ENCODE measurements at regions not wholly inside any gene's neighbourhood (a gene's known extent, or its start where the extent isn't known, plus 50 kb on each side); places are given as distances from the start of the nearest gene placed in this dataset.

DNA sequence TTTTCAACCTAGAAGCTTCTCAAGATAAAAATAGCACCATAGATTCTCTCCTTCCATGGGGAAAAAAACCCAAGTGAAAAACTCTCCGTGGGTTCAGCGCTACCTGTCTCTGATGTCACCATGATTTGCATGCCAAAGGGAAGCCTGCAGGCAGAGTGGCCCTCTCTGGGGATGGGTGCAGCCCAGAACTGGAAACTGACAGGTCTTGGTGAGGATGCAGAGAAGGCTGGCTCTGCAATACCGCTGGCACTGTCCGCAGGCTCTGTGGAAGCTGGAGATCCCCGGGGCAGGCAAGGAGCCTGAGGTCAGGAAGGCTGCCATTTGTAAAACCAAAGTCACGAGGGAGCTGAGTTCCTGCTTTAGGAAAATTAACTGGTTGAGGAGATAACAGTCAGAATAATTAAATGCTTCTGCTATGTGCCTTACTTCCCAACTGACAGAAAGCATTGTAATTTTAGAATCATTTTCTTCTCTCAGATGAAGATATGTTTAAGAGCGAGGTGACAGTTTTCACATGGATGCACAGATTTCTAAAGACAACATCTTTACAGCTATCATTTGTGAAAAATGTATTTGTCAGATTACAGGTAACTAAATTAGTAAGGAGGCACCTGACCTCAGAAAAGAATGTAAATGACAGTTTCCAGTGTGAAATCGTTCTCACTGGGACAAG lies 731.5 kb upstream of the FZD8 start:
- DNase-seq (ENCODE audit: low spot score), result no peak

DNA sequence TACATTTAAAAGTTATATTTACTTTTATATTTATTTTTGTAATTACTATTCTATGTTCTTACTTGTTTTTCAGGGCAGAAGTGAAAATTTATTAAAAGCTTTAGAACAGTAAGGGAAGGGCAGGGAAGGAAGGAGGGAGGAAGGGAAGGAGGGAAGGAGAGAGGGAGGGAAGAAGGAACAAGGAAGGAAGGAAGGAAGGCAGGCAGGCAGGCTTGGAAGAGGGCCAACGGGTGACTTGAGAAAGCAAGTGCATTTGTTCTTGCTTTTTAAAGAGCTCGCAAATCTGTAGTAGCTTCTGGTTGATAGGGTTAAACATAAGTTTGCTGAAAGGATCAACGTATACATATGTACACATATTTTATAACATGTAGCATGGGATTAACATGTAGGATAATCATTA lies 725.3 kb upstream of the FZD8 start:
- no peak for DNase-seq (ENCODE audit: low spot score)

DNA sequence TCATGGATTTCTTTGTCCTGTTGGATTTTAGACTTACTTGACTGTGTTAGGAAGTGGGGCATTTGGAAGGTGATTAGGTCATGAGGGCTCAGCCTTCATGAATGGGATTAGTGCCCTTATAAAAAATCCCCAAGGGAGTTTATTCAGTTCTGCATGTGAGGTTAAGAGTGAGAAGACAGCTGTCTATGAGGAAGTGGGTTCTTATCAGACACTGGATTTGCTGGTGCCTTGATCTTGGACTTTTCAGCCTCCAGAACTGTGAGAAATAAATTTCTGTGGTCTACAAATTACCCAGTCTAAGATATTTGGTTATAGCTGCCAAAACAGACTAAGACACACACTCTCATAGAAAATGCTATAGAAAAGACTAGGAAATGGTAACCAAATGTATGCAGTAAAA lies 724.7 kb upstream of the FZD8 start:
- DNase-seq (ENCODE audit: low spot score), result no peak

DNA sequence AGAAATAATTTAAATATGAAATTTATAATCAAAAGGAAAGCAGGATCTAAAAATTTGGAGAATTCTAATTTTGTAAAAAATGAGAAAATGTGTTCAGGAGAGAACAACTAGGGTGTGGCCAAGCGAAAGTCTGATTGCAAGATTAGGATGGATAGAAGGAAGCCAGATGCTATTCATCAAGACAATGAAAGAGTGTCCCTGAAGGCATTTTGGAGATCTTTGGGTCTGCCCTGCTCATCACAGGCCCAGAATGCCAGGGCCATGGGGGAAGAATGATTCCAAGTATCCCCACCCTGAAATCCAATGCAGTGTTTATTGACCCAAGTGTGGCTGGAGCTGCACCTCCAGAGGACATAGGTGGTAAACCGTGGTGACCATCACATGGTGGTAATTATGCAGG lies 724.0 kb upstream of the FZD8 start:
- no peak for DNase-seq (ENCODE audit: low spot score)

DNA sequence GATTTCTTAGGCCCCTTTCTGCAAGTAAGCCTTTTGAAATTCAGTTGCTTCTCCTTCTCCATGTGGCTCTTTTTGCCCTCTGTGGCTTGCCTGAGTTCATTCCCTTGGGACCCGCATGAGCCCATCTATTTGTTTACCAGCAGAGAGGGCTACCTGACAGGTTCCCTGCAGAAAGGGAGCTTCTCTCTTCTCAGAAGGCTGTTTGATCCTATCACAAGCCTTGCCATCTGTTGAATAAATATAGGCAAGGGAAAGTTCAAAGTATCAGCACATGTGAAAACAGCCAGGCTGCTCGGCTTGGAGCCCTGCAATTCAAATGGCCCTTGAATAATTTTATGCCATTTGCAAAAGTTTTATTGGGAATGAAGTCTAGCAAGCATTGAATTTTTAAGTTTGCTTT lies 720.2 kb upstream of the FZD8 start:
- no peak for DNase-seq (ENCODE audit: low spot score)

DNA sequence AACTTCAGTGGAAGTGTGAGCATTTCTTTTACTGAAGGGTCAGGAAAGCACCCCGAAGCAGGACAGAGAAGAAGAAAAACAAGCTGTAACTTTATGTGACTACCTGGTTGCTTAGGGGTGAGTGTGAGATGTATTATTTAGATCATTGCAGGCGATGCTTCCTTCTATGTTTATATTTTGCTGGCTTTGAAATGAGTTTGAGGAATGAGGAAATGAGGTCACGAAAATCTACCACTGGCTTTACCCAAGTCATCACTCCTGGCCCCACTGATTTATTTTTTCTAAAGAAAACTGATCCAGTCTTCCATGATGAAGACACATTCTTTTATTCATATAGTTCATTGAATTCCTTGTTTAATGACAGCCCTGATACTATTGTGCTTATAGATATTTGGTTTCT lies 716.6 kb upstream of the FZD8 start:
- no peak for DNase-seq (ENCODE audit: low spot score)

DNA sequence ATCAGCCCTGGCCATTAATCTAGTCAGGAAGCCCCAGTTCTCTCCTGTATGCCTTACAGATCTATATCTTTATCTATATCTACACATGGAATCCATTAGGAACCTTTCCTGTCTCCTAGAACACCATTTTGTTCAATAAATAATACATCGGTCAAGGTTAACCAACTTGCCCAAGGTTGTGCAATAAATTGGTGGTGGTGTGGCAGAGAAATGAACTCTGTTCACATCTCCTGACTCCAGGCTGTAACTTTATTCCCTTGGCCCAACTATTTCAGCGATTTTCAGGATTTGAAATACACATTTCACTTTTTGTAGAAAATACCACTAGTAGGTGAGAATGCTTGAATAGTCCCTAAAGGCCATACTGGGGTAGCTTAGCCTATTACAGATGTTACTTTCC lies 712.5 kb upstream of the FZD8 start:
- no peak for DNase-seq (ENCODE audit: low spot score)

DNA sequence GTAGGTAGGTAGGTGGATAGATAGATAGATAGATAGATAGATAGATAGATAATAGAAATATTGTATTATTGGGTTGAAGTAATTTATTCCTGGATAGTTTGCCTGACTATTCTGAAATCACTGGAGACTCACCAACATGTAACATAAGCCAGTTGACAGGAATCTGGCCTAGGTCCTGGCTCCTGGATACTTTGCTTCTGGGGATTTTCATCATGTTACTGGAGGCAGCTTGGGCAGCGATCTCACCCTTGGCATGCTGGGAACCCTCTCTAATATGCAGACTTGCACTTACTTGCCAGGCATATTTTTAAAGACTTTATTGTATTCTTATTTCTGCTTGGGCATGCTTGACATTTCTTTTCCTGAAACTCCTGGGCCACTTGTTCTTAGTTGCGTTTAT lies 709.1 kb upstream of the FZD8 start:
- DNase-seq (ENCODE audit: low spot score), result no peak

DNA sequence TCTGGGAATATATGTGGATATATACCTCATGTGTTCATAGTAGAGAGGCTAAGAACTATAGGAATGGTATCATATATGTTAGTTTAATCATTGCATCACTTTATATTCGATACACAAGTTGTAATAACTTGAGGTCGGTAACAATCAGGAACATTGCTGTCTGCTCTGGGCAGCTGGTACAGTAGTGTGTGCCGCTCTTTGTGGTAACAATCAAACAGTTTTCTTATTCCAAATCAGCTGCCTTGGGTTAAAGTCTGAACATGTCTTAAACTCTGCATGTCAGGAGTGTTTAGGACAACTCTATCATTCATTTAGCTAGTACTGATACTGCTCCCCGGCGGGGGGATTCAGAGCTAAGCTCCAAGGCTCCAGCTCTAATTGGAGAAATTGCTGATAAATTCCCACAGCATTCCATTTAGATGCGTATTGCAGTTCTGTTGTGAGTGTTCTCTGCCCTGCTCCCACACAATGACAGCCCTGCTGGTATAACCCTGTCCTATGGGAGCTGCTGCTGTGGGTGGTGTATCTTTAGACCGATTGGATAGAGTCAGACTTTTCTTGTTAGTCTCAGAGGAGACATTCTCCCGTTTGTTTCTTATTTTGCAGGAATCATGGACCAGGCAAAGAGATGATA lies 707.5 kb upstream of the FZD8 start:
- DNase-seq (ENCODE audit: low spot score), result peak; percentile 87

DNA sequence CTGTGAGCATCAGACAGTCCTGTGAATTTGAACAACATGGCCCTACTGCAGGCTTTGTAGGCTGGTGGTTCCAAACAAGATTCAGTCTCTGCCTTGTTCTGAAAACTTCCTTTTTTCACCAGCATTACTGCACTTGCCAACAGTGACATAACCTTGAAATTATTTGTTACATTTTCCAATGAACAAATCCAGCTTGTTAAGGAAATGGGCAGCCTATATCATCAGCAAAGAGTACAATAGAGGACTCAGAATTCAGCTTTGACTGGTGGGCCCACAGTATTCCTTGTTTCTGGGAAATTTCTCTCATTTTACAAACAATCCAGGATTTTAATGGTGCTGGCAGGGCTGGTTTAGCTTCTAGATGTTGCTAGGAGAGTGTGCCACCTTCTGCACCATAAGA lies 703.7 kb upstream of the FZD8 start:
- DNase-seq (ENCODE audit: low spot score), result peak; percentile 10

DNA sequence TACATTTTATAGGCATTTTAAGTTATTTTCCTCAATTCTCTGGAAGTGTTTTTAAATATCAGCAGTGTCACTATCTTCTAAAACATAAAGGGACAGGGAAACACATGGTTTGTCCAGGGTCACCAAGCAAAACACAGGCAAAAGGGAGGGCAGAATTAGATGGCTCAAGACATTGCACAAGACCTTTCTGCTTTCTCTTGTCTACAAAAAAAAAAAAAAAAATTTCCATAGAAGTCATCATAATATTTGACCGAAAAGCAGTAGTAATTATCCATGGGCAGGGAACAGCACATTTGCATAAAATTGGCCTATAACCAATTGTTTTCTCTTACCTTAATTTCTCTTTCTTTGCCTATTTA lies 703.1 kb upstream of the FZD8 start:
- no peak for DNase-seq (ENCODE audit: low spot score)

DNA sequence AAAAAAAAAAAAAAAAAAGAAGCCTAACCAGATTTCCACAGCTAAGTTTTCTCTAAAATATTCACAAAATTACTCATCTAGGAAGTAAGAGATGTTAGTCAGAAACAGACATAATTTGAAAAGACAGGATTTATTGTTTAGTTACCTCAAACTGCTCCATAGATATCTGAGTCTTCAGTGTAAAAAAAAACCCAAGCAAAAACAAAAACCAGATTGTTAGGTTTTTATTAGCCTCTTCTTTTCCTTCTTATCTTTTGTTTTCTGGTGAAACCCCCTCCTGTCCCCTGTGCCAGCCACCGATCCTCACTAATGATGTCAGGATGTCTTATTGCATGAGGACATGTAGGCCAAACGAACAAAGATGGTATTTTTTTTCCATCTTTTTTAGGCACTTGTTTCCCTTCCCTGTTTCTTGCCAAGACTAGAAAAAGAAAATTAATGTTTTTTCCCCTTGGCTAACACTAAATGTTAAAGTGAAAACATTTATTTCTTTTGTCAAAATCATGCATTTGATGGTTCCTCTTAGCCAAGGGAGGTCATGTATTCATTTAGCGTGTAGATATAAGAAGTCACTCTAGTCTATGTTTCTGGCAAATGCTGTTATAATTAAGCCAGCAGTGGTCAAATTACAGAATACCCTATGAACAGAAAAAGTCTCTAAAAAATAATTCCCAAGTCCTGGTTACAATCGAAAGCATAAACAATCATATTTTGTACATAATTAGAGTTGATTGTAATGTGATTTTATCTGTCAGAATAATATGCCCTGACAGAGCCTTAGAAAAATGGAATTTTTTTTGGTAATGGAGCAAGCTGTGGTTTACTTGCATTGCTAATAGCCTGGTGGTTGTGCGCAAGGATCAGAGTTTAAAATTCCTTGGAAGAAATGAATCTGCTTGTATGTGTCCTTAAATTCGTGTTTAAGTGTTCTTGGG lies 702.4 kb upstream of the FZD8 start:
- DNase-seq (ENCODE audit: low spot score), result peak; percentile 24

DNA sequence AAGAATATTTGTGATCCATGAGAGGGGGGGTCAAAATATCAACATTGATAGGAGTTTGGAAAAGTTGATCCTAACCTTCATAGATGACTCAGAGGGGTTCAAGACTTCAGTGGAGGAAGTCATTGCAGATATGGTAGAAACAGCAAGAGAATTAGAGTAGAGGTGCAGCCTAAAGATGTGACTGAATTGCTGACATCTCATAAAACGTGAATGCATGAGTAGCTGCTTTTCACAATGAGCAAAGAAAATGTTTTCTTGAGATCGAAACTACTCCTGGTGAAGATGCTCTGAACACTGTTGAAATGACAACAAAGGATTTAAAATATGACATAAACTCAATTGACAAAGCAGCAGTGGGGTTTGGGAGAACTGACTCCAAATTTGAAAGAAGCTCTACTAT lies 700.7 kb upstream of the FZD8 start:
- DNase-seq (ENCODE audit: low spot score), result no peak

DNA sequence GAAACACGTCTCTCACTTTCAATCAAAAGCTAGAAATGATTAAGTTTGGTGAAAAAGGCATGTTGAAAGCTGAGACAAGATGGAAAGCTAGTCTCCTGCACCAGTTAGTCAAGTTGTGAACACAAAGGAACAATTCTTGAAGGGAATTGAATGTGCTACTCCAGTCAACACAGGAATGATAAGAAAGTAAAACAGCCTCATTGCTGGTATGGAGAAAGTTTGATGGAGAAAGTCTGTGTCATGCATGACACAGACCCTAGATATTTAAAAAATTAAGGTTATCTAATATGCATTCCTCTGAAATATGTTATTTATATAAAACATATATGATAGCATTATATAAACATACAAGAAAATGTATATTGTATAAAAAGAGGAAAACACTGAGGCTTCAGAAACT lies 699.4 kb upstream of the FZD8 start:
- no peak for DNase-seq (ENCODE audit: low spot score)

DNA sequence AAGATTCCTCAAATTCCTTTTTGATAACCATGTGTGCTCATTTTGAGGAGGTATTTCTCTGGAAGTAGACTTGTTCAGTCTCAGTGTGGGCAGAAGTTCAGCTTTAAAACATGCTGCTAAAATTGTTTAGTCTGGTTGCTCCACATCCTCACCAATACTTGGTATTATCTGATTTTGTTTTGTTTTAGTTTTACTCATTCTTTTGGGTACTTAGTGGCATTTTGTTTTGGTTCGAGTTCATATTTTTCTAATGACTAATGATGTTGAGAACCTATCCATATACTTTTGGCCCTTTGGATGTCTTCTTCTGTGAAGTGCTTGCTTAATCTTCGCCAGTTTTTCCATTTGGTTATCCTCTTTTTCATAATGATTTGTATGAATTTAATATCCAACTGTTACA lies 694.2 kb upstream of the FZD8 start:
- DNase-seq (ENCODE audit: low spot score), result peak; percentile 59

DNA sequence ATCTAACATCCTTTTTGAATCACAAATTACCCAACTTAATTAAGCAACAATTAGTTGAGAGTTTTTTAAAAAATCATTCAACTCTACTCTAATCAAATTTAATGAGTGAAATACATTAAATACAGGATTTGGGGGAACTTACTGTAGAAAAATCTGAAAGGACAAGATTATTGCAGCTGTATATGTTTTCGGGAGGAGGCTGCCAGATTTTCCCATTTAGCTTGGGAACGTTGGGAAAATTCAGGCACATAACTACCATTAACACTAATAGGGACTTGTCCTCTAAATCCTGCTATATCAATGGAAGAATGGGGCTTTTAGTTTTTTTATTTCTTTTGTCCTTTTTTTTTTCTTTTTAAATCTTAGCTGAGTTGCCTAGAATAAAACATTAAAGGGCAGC lies 691.4 kb upstream of the FZD8 start:
- DNase-seq (ENCODE audit: low spot score), result no peak

DNA sequence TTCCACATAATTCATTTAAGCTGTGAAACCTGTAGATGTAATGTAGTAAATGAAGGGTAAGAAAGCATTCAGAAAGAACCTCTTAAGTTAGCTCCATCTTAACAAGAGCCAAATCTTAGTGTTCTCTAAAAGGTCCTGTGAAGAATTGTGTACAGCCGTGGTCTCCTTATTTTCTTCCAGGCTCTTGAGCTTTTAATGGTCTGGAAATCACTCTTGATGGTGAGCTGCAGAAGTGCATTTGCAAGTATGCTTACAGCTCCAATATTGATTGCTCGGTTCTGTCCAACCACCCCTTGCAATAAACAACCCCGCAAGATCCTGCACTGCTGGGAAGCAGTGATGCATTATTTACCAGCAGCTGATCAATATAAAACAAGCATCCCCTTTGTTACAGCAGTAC lies 690.8 kb upstream of the FZD8 start:
- no peak for DNase-seq (ENCODE audit: low spot score)

DNA sequence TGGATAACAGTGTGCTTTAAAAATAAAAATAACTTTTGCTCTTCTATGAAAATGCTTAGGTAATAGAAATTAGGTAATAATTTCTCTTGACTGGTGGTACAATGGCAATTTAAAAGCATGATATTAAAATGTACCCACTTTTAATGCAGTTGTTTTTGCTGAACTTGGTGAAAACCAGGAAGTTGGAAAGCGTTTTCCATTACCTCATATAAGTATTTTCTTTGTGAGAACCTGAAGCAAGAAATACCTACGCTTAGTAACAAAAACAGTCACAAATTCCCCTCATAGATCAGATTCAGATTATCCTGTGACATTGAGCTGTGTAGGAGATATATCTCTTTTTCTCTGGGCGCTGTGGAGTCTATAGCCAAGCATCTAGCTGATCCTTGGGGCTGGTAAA lies 689.0 kb upstream of the FZD8 start:
- DNase-seq (ENCODE audit: low spot score), result no peak

DNA sequence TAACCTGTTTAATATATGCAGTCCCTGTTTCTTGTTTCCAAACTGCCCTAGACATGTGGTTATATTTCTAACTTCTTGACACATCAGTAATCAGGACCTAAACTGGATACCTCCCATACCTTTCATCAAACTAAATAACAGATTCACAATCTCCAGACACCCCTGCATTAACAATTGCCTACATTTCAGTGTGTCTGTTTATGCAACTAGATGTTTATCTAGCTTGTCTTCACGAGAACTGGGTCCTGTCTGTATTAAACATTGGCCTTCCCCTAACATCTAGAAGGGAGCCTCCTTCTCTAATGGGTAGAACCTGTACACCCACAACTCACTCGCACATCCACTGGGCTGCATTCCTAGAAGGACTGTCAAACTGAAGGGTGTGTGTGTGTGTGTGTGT lies 683.7 kb upstream of the FZD8 start:
- no peak for DNase-seq (ENCODE audit: low spot score)

DNA sequence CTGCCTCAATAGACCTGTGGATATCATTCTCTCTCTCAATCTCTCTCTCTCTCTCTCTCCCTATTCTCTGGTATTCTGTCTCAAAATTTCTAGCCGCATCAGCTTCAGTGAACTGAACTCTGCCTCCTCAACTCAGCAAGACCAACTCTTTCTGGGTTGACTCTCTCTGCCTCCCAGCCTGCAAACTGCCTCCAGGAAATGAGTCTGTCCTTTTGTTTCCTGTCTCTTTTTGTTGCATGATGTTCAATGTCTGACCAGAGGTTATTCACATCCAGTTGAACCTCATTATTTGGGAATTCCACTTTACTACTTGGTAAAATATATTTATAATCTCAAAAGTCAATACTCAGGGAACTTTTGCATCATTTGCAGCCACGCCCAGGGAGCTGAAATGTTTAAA lies 682.7 kb upstream of the FZD8 start:
- DNase-seq (ENCODE audit: low spot score), result no peak

DNA sequence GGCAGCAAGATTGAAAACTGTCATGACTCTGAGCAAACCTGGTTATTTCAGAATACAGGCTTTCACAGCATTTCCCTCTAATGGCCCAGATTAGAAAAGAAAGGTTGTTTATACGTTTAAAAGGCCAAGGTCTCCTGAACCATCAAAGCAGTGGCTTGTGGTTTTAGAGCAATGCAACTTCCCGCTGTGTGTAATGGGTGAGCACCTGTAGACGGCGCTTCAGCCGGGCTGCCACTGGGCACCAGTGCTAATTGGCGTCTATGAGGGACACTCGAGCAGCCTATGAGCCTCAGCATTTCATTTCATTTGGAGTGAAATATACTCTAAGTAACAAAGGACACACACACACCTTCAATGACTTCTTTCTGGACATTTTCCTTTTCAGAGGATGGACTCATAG lies 671.0 kb upstream of the FZD8 start:
- DNase-seq (ENCODE audit: low spot score), result no peak

DNA sequence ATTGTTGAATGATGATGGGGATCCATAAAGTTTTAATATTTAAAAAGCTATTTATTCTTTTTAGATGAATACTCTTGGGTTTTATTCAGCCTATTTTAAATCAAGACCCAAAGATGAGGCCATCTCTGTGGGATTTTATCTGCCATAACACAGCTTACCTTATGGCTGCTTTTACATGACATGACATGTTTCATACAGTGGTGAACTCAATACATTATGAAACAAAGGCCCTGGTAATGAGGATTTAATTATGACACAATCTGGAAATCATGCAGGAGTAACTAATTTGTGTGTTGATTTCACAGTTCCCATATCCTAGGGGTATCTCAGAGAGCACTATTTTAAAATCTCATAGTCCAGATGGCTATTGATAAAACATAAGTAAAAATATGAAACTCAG lies 661.8 kb upstream of the FZD8 start:
- no peak for DNase-seq (ENCODE audit: low spot score)

DNA sequence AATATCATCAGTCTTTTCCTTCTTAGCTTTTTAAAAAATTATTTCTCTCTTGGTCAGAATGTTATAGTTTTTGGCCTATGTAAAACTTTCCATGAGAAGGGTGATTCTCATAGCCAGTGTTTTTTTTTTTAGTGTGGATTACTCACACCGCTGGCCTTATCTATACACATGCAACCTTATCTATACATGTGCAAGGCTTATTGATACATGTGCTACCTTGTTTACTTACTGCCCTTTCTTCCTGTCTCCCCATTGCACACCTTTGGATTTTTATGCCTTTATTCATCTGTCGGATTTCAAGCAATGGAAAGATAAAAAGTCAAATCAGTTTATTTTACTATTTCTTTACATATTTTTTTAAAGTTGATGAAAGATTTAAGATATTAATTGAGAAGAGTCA lies 660.0 kb upstream of the FZD8 start:
- DNase-seq (ENCODE audit: low spot score), result no peak

All from AG08395 (cell line).